ENCODE measurements at regions not wholly inside any gene's neighbourhood (a gene's known extent, or its start where the extent isn't known, plus 50 kb on each side); places are given as distances from the start of the nearest gene placed in this dataset.

- BruUV-seq (replicated peaks): no TSS peak
- no peak overlapping the region for H3K4me3 ChIP-seq (replicated peaks in 1 of 2; ENCODE audit: low read depth in 1 of 2, low read length in 2 of 2)
- intact Hi-C loops (cut with micrococcal nuclease): no loop called here
- no peaks in the 10 kb centered on the region for H3K36me3 ChIP-seq (ENCODE audit: control insufficient read depth in 1 of 2, insufficient read depth in 2 of 2, low read length in 2 of 2)
- ChIA-PET RAD21 (ENCODE audit: low non-redundant PET in 1 of 2, low total read pairs in 2 of 2, uncharacterized antibody in 2 of 2, unreplicated experiment in 2 of 2) (no interaction called here), POLR2A (no interaction called here), CTCF (no interaction called here)
- no peaks in the 10 kb centered on the region for H4K20me1 ChIP-seq (ENCODE audit: insufficient read depth)
- TF ChIP-seq YY1 (IDR thresholded peaks at IDR 0.05; ENCODE audit: extremely low read depth, insufficient replicate concordance, low read depth, low read length) (no peak), CBX3 (IDR thresholded peaks at IDR 0.05; ENCODE audit: low read depth) (no peak), POLR2A (IDR thresholded peaks at IDR 0.05; ENCODE audit: borderline replicate concordance, extremely low read depth, insufficient read depth, insufficient read length) (no peak), JUND (IDR thresholded peaks at IDR 0.05) (no peak), ZFX (IDR thresholded peaks at IDR 0.05) (no peak), EGR1 (IDR thresholded peaks at IDR 0.05; ENCODE audit: low read depth) (no peak), EZH2phosphoT487 (IDR thresholded peaks at IDR 0.05; ENCODE audit: borderline replicate concordance) (no peak), ATF3 (IDR thresholded peaks at IDR 0.05) (no peak), ELF1 (IDR thresholded peaks at IDR 0.05; ENCODE audit: borderline replicate concordance, low read depth) (no peak), CEBPB (IDR thresholded peaks at IDR 0.05; ENCODE audit: low read depth) (no peak), REST (IDR thresholded peaks at IDR 0.05; ENCODE audit: low read depth) (no peak), POLR2AphosphoS5 (IDR thresholded peaks at IDR 0.05; ENCODE audit: low read depth, low read length) (no peak), EZH2 (IDR thresholded peaks at IDR 0.05) (no peak), FOSL1 (IDR thresholded peaks at IDR 0.05; ENCODE audit: low read depth) (no peak), TCF7L2 (IDR thresholded peaks at IDR 0.05; ENCODE audit: borderline replicate concordance, extremely low read depth, insufficient read depth, insufficient read length) (no peak), SRF (IDR thresholded peaks at IDR 0.05; ENCODE audit: low read depth) (no peak), RAD21 (IDR thresholded peaks at IDR 0.05; ENCODE audit: low read depth) (no peak), SIN3A (IDR thresholded peaks at IDR 0.05; ENCODE audit: low read depth) (no peak), MAX (IDR thresholded peaks at IDR 0.05) (no peak), SP1 (IDR thresholded peaks at IDR 0.05; ENCODE audit: low read depth) (no peak)
- H3K9ac ChIP-seq (ENCODE audit: low read length): no peak overlapping the region
- DNase-seq (ENCODE audit: low read depth, low spot score) (no peak), ATAC-seq (no peak)
- H2AFZ ChIP-seq (ENCODE audit: low read depth, low read length, poor library complexity, severe bottlenecking): no peak overlapping the region
- no peak overlapping the region for H3K27ac ChIP-seq (ENCODE audit: low read depth, low read length)
- no peaks in the 10 kb centered on the region for H3K9me2 ChIP-seq (ENCODE audit: insufficient read depth)
- H3K27me3 ChIP-seq (ENCODE audit: insufficient read depth, low read length): no peaks in the 10 kb centered on the region; the same call in 1 of the 2 replicates
- H3K4me1 ChIP-seq (ENCODE audit: control insufficient read depth in 1 of 2, insufficient read depth in 2 of 2, low read length in 2 of 2): no peaks in the 10 kb centered on the region
- H3K9me3 ChIP-seq (ENCODE audit: control insufficient read depth in 1 of 2, insufficient read depth in 1 of 2, low read depth in 1 of 2, low read length in 2 of 2): no peaks in the 10 kb centered on the region
- H3K79me2 ChIP-seq (ENCODE audit: insufficient read depth, low read length): no peaks in the 10 kb centered on the region
- H3K4me2 ChIP-seq (ENCODE audit: low read length): no peak overlapping the region
Observed at GRCh38 chr22:48845356-48845936, 982.2 kb downstream of the BRD1 start.
